HG02970 (cell line): ENCODE measurements at regions not wholly inside any gene's neighbourhood (a gene's known extent, or its start where the extent isn't known, plus 50 kb on each side); places are given as distances from the start of the nearest gene placed in this dataset.

ENCODE experiments used
- ATAC-seq: cut with Tn5 transposase; IDR thresholded peaks from one replicate; pipeline ENCODE4 v1.9.1; 2021; ENCODE audit warnings: mild to moderate bottlenecking, moderate library complexity, moderate number of reproducible peaks; ENCODE audit not compliant: unreplicated experiment, low FRiP score

DNA sequence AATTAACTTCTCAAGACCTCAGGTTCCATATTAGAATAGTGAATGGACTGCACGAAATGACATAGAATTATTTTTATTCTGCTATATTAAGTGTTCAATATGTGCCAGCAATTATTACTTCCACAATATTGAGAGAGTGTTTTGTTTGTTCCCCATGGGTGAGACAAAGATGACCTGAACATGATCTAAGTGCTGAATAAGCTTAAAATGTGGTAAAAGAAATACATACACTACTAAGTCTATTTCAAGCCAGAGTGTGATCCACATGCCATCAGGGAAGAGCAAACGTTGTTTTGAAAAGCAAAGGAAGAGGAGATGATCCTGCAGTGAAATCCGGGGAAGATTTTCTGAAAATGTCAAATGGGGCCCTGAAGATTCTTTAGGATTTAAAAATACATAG lies 59.8 kb upstream of the RUNX1 start:
- ATAC-seq, result no peak

GRCh38 chr21:35107520-35107919 lies 58.4 kb upstream of the RUNX1 start:
- no peak for ATAC-seq

DNA sequence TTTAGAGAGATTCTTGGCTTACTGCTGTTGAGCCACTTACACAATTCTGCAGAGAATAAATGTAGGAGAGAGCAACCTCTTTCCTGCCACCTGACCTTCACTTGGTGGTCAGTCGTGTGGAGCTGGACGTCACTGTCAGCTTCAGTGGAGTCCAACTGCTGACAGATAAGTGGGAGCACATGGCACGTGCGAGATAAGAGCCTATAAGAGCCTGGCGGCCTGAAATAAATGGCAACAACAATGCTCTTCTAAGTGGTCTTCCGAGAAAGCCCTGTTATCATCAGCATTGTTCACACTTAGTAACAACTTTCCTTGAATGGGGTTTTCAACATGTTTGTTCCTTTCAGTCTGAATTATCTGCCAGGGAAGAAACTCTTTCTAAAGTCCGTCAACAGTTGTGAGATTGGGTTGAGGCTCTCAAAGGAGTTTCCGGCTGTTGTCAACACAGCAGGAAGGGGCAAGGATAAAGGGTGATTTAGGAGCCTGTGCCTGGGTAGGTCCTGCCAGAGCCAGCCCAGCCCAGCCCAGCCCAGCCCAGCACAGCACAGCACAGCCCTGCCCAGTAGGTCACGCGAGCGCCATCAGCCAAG lies 57.2 kb upstream of the RUNX1 start:
- no peak for ATAC-seq

DNA sequence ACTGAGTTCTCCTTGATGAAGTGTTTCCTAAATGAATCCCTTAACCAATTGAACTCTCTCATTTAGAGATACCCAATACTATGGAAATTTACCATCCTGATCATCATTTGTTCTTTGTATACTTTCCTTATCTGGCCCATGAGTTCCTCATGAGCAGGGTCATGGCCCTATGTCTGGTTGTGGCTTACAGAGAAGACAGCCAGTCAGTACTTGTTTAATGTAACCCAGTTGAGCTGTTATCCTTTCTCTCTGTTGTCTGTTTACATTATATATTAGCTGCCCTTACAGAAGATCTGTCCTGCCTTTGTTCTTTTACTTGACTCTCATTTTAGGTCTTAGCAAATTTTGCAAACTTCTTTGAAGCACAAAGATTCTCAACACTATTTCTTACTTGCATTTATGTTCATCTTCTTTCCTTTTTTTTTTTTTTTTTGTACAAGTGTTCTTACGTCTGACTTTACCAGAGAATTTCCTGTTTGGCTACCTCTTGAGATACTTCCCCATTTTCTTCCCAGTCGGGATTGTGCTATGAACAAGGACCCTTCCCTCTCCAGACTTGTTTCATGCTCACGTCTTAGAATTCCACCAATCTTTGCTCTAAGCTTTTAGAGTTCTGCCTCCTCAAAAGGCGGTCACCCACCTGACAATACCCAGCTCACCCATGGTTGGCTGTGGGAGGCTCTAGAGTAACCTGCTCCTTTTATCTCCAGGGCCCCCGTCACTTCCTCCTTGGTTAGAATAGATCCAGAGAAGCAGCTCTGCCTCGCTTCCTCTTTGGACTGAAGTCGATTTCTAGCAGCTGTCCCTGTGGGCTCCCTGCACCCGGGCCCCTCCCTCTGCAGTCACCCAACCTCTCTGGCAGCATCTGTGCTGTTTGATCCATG lies 53.6 kb upstream of the RUNX1 start:
- ATAC-seq, result no peak

DNA sequence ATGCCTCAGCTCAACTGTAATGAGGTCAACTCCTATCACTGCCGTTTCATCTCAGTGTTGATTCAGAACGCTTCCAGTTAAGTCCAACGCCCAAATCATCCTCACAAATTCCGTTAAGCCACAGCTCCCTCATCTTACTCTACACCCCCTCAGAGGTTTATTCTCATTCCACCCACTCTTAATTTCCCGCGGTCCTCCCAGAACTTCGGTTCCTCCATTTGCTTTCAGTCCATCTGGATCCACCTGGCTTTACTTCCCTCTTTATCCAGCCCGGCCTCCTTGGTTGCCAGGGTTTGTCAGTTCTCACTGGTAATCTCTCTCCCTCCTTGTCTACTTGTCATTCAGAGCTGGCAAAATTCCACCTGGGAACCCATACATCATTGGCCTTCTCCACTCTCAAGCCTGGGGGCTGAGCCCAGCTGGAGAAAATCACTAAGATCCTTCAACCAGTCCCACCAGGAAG lies 51.3 kb upstream of the RUNX1 start:
- no peak for ATAC-seq

GRCh38 chr21:35099310-35099709 lies 50.2 kb upstream of the RUNX1 start:
- no peak for ATAC-seq
